Parathyroid adenoma (tissue), 2 donors: ENCODE measurements at regions not wholly inside any gene's neighbourhood (a gene's known extent, or its start where the extent isn't known, plus 50 kb on each side); places are given as distances from the start of the nearest gene placed in this dataset.

ENCODE experiments used
- H2AFZ ChIP-seq: fragments of 300-600 bp; sonication (generic); one replicate; pipeline ENCODE4 v1.7.0; 2017; ENCODE audit warnings: antibody characterized with exemption, mild to moderate bottlenecking
- H3K27ac ChIP-seq: fragments of 300-600 bp; sonication (generic); one replicate; pipeline ENCODE4 v1.7.0; 2017
- H3K27me3 ChIP-seq: fragments of 300-600 bp; sonication (generic); one replicate; pipeline ENCODE4 v1.7.0; 2017; ENCODE audit warnings: low read length; ENCODE audit not compliant: control insufficient read depth, insufficient read depth
- H3K36me3 ChIP-seq: fragments of 300-600 bp; sonication (generic); one replicate; pipeline ENCODE4 v1.7.0; 2017; ENCODE audit warnings: low read length; ENCODE audit not compliant: control insufficient read depth, insufficient read depth
- H3K4me1 ChIP-seq: fragments of 300-600 bp; sonication (generic); one replicate; pipeline ENCODE4 v1.7.0; 2017; ENCODE audit warnings: control low read depth
- H3K4me2 ChIP-seq: fragments of 300-600 bp; sonication (generic); one replicate; pipeline ENCODE4 v1.7.0; 2017; ENCODE audit warnings: low read length
- H3K4me3 ChIP-seq: fragments of 300-600 bp; sonication (generic); one replicate; pipeline ENCODE4 v1.7.0; 2017; ENCODE audit warnings: low read depth, low read length
- H3K79me2 ChIP-seq: fragments of 300-600 bp; sonication (generic); one replicate; pipeline ENCODE4 v1.7.0; 2017; ENCODE audit warnings: control low read depth
- H3K9ac ChIP-seq: fragments of 300-600 bp; sonication (generic); one replicate; pipeline ENCODE4 v1.7.0; 2017; ENCODE audit warnings: mild to moderate bottlenecking
- H3K9me3 ChIP-seq: fragments of 300-600 bp; sonication (generic); one replicate; pipeline ENCODE4 v1.7.0; 2017; ENCODE audit warnings: low read length; ENCODE audit not compliant: control insufficient read depth
- CTCF ChIP-seq: fragments of 300-600 bp; sonication (generic); IDR thresholded peaks from one replicate; pipeline ENCODE4 v1.7.0; 2017; ENCODE audit warnings: antibody characterized with exemption, mild to moderate bottlenecking
- donor health status: primary hyperparathyroidism.

GRCh38 chr14:71482671-71483070 is 449.6 kb upstream of the RGS6 start:
- no peak for TF ChIP-seq CTCF
- no peak overlapping the region for H3K4me2 ChIP-seq
- H3K79me2 ChIP-seq, result no peaks in the 10 kb centered on the region
- H3K4me1 ChIP-seq, result no peaks in the 10 kb centered on the region
- H3K27ac ChIP-seq, result no peak overlapping the region
- no peaks in the 10 kb centered on the region for H3K9me3 ChIP-seq
- no peak overlapping the region for H2AFZ ChIP-seq
- H3K27me3 ChIP-seq, result no peaks in the 10 kb centered on the region
- no peak overlapping the region for H3K9ac ChIP-seq
- H3K36me3 ChIP-seq, result no peaks in the 10 kb centered on the region
- no peak overlapping the region for H3K4me3 ChIP-seq

DNA sequence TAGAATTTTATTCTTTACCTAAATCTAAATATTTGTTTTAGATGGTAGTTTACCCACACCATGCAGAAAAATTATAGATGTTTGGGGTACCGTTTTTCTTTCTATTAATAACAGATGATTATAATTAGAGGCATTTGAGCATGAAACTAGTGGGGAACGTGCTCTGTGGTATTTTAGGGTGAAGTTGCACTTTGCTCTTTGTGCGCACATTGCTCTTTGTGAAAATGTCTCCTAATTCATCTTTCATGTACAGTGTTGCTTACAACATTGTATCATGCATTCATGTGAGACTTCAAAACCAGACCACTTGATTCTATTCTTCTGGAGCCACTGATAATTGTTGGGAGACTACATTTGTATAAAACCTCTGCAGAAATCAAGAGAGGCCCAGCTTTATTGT is 449.1 kb upstream of the RGS6 start:
- no peak overlapping the region for H2AFZ ChIP-seq
- no peaks in the 10 kb centered on the region for H3K9me3 ChIP-seq
- no peaks in the 10 kb centered on the region for H3K79me2 ChIP-seq
- no peak overlapping the region for H3K4me2 ChIP-seq
- no peaks in the 10 kb centered on the region for H3K27me3 ChIP-seq
- H3K27ac ChIP-seq, result no peak overlapping the region
- no peak for TF ChIP-seq CTCF
- H3K4me1 ChIP-seq, result no peaks in the 10 kb centered on the region
- no peak overlapping the region for H3K4me3 ChIP-seq
- no peak overlapping the region for H3K9ac ChIP-seq
- H3K36me3 ChIP-seq, result no peaks in the 10 kb centered on the region

DNA sequence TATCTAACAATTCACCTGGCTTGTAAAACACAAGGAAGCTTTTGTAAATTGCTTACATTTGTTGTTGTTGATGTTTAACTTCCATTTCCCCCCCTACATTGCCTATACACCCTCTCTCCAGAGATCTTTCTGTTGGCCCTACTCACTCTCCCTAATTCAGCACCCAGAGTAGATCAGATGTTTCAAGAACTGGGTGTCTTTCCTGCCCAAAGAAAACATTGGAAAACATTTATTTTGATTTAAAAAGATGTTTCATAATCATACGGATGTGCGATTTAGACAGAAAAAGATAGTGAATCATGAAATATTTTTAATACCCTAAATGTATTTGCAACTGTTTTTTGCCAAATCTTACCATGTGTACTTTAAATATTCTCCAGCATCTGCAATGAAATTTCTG is 446.4 kb upstream of the RGS6 start:
- no peak overlapping the region for H3K4me2 ChIP-seq
- TF ChIP-seq CTCF, result no peak
- peaks cover 2% of the 10 kb centered on the region for H3K79me2 ChIP-seq
- no peak overlapping the region for H3K27ac ChIP-seq
- no peaks in the 10 kb centered on the region for H3K9me3 ChIP-seq
- no peak overlapping the region for H2AFZ ChIP-seq
- no peaks in the 10 kb centered on the region for H3K27me3 ChIP-seq
- H3K9ac ChIP-seq, result no peak overlapping the region
- H3K4me1 ChIP-seq, result no peaks in the 10 kb centered on the region
- H3K36me3 ChIP-seq, result no peaks in the 10 kb centered on the region
- H3K4me3 ChIP-seq, result no peak overlapping the region

- Histone ChIP-seq H2AFZ (no peak overlapping the region), H3K27ac (no peak overlapping the region), H3K79me2 (peaks cover 2% of the 10 kb centered on the region), H3K9ac (no peak overlapping the region), H3K27me3 (no peaks in the 10 kb centered on the region), H3K4me2 (no peak overlapping the region), H3K36me3 (no peaks in the 10 kb centered on the region), H3K4me3 (no peak overlapping the region), H3K4me1 (no peaks in the 10 kb centered on the region), H3K9me3 (no peaks in the 10 kb centered on the region)
- TF ChIP-seq CTCF, result no peak
Observed at GRCh38 chr14:71486279-71486678, 445.9 kb upstream of the RGS6 start.

DNA sequence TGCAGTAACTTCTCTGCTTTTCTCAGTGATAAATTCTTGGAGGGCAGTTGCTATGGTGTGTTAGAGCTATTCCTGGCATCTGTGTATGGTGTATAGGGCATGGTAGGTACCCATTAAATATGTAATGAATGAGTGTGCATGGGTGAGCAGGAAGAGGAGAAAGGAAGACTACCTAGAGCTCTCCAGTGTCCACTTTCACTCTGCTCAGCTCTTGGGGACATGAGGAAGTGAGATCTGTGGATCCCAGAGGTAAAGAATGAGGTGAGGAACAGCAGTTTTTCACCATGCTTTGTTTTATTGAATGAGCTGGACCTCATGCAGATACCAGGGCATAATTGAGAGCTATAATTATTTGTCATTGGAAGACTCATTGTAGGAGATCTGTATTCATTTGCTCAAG is 444.8 kb upstream of the RGS6 start:
- Histone ChIP-seq H3K4me3 (no peak overlapping the region), H3K36me3 (no peaks in the 10 kb centered on the region), H3K79me2 (peaks cover 2% of the 10 kb centered on the region), H3K4me1 (no peaks in the 10 kb centered on the region), H3K27ac (no peak overlapping the region), H2AFZ (no peak overlapping the region), H3K4me2 (no peak overlapping the region), H3K27me3 (no peaks in the 10 kb centered on the region), H3K9me3 (no peaks in the 10 kb centered on the region), H3K9ac (no peak overlapping the region)
- TF ChIP-seq CTCF, result no peak
